Hematopoietic multipotent progenitor cell treated with erythropoietin and hydrocortisone succinate and interleukin-3 and kit ligand, for 6 days (in vitro differentiated cells): ENCODE measurements at regions not wholly inside any gene's neighbourhood (a gene's known extent, or its start where the extent isn't known, plus 50 kb on each side); places are given as distances from the start of the nearest gene placed in this dataset.
"Not testable (repeated sequence)": the region's sequence is repeated elsewhere in the genome, so short reads cannot be mapped to it uniquely, and the experiment has no call there.

Experiments used
- DNase-seq: peaks from one replicate; pipeline ENCODE4 v3.0.0-alpha.2; 2015

GRCh38 chr6:121885399-121886152 is 450.1 kb downstream of the GJA1 start:
- DNase-seq, result no peak

GRCh38 chr6:121886223-121886830 is 450.9 kb downstream of the GJA1 start:
- no peak for DNase-seq

GRCh38 chr6:121887724-121888123 is 452.3 kb downstream of the GJA1 start:
- DNase-seq, result no peak

- no peak for DNase-seq
These were observed 455.0 kb downstream of the GJA1 start for GRCh38 chr6:121890307-121890910.

- DNase-seq, result not testable (repeated sequence)
These were observed 460.3 kb downstream of the GJA1 start for GRCh38 chr6:121895731-121896130.

GRCh38 chr6:121896363-121896762 is 460.9 kb downstream of the GJA1 start:
- DNase-seq, result no peak

GRCh38 chr6:121896771-121897170 is 461.3 kb downstream of the GJA1 start:
- DNase-seq, result no peak

GRCh38 chr6:121897337-121897760 is 461.9 kb downstream of the GJA1 start:
- DNase-seq, result no peak

- DNase-seq, result no peak
These were observed 466.0 kb downstream of the GJA1 start for GRCh38 chr6:121901432-121901831.

- no peak for DNase-seq
These were observed 469.1 kb downstream of the GJA1 start for GRCh38 chr6:121904559-121904958.

GRCh38 chr6:121912905-121913304 is 477.5 kb downstream of the GJA1 start:
- DNase-seq, result no peak

GRCh38 chr6:121917263-121917829 is 481.9 kb downstream of the GJA1 start:
- DNase-seq, result no peak

GRCh38 chr6:121917834-121918559 is 481.5 kb upstream of the HSF2 start:
- DNase-seq, result no peak

- no peak for DNase-seq
These were observed 478.8 kb upstream of the HSF2 start for GRCh38 chr6:121920616-121921015.

- DNase-seq, result no peak
These were observed 474.4 kb upstream of the HSF2 start for GRCh38 chr6:121925024-121925423.

GRCh38 chr6:121925534-121926255 is 473.8 kb upstream of the HSF2 start:
- no peak for DNase-seq

GRCh38 chr6:121929301-121929700 is 470.2 kb upstream of the HSF2 start:
- no peak for DNase-seq

GRCh38 chr6:121932076-121932991 is 467.1 kb upstream of the HSF2 start:
- DNase-seq, result no peak

- DNase-seq, result no peak
These were observed 465.0 kb upstream of the HSF2 start for GRCh38 chr6:121934451-121934850.

GRCh38 chr6:121940728-121941127 is 458.7 kb upstream of the HSF2 start:
- no peak for DNase-seq

- DNase-seq, result no peak
These were observed 455.1 kb upstream of the HSF2 start for GRCh38 chr6:121944354-121944753.
